ENCODE measurements at regions not wholly inside any gene's neighbourhood (a gene's known extent, or its start where the extent isn't known, plus 50 kb on each side); places are given as distances from the start of the nearest gene placed in this dataset.

DNA sequence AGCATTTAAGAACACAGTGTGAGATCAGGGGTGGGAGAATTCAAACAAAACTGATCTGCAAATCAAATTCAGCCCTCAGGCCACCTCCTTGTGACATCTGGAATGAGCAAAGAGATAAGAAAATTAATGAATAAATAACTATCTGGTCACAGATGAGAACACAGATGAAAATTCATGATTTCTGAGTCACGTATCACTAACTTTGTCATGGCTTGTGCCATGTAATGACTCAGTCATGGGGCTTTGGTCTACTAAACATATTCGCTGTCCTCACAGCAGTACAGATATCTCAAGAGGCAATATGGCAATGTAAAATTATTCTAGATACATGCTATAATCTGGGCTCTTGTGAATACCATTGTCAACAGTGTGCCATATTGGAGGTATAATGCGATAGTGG lies 274.4 kb downstream of the MAN2A1 start:
- Histone ChIP-seq H3K9me3 (replicated peaks; ENCODE audit: control insufficient read depth, insufficient read depth, low read length) (no peaks in the 10 kb centered on the region), H3K79me2 (ENCODE audit: control insufficient read depth, insufficient read depth, low read length) (no peaks in the 10 kb centered on the region), H2AFZ (ENCODE audit: control insufficient read depth, low read depth, low read length) (no peak overlapping the region), H3K4me1 (ENCODE audit: control insufficient read depth, insufficient read depth, low read length) (no peaks in the 10 kb centered on the region), H3K27me3 (replicated peaks in 1 of 2; ENCODE audit: control insufficient read depth in 2 of 2, insufficient read depth in 2 of 2, low read length in 1 of 2) (no peaks in the 10 kb centered on the region), H3K4me2 (ENCODE audit: control insufficient read depth, insufficient read depth) (no peak overlapping the region), H3K27ac (ENCODE audit: control insufficient read depth, insufficient read depth) (no peak overlapping the region), H3K36me3 (ENCODE audit: control insufficient read depth in 2 of 2, insufficient read depth in 2 of 2, low read length in 1 of 2) (no peaks in the 10 kb centered on the region), H4K20me1 (ENCODE audit: control insufficient read depth, insufficient read depth) (no peaks in the 10 kb centered on the region), H3K4me3 (no peak overlapping the region), H3K9ac (ENCODE audit: control insufficient read depth, insufficient read depth, low read length) (no peak overlapping the region)
- in situ Hi-C loops (cut with MboI) (no loop called here), intact Hi-C loops (cut with micrococcal nuclease; ENCODE audit: unreplicated experiment) (no loop called here)
- TF ChIP-seq KDM1A (IDR thresholded peaks at IDR 0.05; ENCODE audit: borderline replicate concordance) (no peak), BCLAF1 (IDR thresholded peaks at IDR 0.05) (no peak), SIN3A (IDR thresholded peaks at IDR 0.05; ENCODE audit: low read depth, low read length) (no peak), CBX3 (IDR thresholded peaks at IDR 0.05; ENCODE audit: borderline replicate concordance, low read depth) (no peak), EGR1 (IDR thresholded peaks at IDR 0.05; ENCODE audit: borderline replicate concordance in 1 of 2, low read depth in 2 of 2, low read length in 2 of 2) (no peak), HDGF (IDR thresholded peaks at IDR 0.05) (no peak), MEF2A (IDR thresholded peaks at IDR 0.05; ENCODE audit: insufficient read depth, low read depth, low read length) (no peak), SREBF1 (IDR thresholded peaks at IDR 0.05; ENCODE audit: low read length) (no peak), MLLT1 (IDR thresholded peaks at IDR 0.05) (no peak), ATF2 (IDR thresholded peaks at IDR 0.05; ENCODE audit: low read length) (no peak), CBFB (IDR thresholded peaks at IDR 0.05; ENCODE audit: low read depth) (no peak), YY1 (IDR thresholded peaks at IDR 0.05; ENCODE audit: low read depth, low read length) (no peak), SRF (IDR thresholded peaks at IDR 0.05; ENCODE audit: low read depth in 2 of 2, low read length in 2 of 2) (no peak), RELA (IDR thresholded peaks at IDR 0.05; ENCODE audit: borderline replicate concordance, partially characterized antibody) (no peak), IKZF1 (conservative IDR thresholded peaks at IDR 0.05) (no peak), CHD4 (IDR thresholded peaks at IDR 0.05) (no peak), CHD2 (IDR thresholded peaks at IDR 0.05; ENCODE audit: borderline replicate concordance, low read depth, low read length) (no peak), CEBPB (IDR thresholded peaks at IDR 0.05; ENCODE audit: borderline replicate concordance in 1 of 2, low read depth in 2 of 2, low read length in 2 of 2) (no peak), IRF4 (IDR thresholded peaks at IDR 0.05; ENCODE audit: low read depth, low read length) (no peak)
- DNase-seq (ENCODE audit: low read depth, low spot score) (no peak), ATAC-seq (no peak), FAIRE-seq (no peak)
- 44% methylated on average over 3 of the region's 3 CpGs for WGBS (ENCODE audit: insufficient coverage, insufficient replicate concordance, low lambda C conversion rate, missing lambda C conversion rate)
- ChIA-PET SMC1A (ENCODE audit: uncharacterized antibody, unreplicated experiment) (no interaction called here), RAD21 (ENCODE audit: unreplicated experiment) (no interaction called here), POLR2A (no interaction called here), CTCF (no interaction called here)
- no TSS peak for BruUV-seq (replicated peaks)

Measured in GM12878 (cell line).